GM19328 (cell line): ENCODE measurements at regions not wholly inside any gene's neighbourhood (a gene's known extent, or its start where the extent isn't known, plus 50 kb on each side); places are given as distances from the start of the nearest gene placed in this dataset.
"Not testable (repeated sequence)": the region's sequence is repeated elsewhere in the genome, so short reads cannot be mapped to it uniquely, and the experiment has no call there.

Experiments
- ATAC-seq: cut with Tn5 transposase; IDR thresholded peaks from one replicate; pipeline ENCODE4 v1.9.1; 2021; ENCODE audit warnings: mild to moderate bottlenecking, moderate library complexity; ENCODE audit not compliant: unreplicated experiment

- not testable (repeated sequence) for ATAC-seq
These were observed 75.6 kb downstream of the MRPL39 start for GRCh38 chr21:25531538-25532250.

- ATAC-seq, result no peak
These were observed 78.8 kb downstream of the MRPL39 start for GRCh38 chr21:25528515-25528914.

DNA sequence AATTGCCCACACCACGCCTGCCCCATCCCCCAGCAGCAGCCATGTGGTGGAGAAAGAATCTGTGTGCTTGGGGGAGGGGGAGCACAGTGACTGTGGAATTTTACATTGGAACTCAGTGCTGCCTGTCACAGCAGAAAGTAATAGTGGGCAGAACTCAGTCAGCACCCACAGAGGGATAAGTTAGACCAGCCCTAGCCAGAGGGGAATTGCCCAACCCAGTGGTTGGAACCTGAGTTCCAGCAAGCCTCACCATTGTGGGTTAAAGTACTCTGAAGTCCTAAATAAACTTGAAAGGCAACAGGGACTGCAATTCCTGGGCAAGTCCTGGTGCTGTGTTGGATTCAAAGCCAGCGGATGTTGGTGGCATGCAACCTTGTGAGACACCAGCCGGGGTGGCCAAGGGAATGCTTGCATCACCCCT, 88.8 kb downstream of the MRPL39 start:
- no peak for ATAC-seq

DNA sequence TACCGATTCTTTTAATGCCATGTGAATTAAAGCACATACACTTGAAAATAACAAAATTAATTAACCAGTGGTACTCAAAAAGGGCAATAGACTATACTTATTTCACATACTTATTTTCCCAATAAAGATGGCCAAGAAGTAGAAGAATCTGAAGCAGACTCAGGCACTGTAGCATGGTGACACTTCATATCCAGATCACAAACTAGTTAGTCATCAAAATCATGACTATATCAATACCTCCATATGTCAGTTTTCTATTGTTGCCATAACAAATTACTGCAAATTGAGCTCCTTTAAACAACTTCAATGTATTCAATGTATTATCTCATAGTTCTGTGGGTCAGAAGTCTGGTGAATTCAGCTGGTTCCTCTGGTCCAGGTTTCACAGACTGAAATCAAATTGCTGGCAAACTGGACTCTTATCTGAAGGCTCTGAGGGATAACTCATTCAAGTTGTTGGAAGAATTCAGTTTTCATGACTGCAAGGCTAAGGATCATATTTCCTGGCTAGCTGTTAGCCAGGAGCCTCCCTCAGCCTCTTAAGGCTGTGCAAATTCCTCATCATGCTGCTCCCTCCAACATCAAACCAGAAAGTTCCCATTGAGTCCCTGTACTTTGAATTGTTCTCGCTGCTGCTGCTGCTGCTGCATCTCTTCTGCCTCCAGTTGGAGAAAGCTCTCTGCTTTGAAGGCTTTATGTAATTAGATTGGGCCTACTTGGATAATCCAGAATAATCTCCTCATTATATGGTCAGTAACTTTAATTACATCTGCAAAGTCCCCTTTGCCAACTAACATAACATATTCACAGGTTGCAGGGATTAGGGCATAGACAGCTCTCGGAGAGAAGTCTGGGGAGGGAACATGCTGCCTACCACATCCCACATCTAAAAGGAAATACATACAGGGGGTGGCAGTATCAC, 91.5 kb downstream of the MRPL39 start:
- no peak for ATAC-seq

- ATAC-seq, result no peak
These were observed 93.5 kb downstream of the MRPL39 start for GRCh38 chr21:25513810-25514209.

DNA sequence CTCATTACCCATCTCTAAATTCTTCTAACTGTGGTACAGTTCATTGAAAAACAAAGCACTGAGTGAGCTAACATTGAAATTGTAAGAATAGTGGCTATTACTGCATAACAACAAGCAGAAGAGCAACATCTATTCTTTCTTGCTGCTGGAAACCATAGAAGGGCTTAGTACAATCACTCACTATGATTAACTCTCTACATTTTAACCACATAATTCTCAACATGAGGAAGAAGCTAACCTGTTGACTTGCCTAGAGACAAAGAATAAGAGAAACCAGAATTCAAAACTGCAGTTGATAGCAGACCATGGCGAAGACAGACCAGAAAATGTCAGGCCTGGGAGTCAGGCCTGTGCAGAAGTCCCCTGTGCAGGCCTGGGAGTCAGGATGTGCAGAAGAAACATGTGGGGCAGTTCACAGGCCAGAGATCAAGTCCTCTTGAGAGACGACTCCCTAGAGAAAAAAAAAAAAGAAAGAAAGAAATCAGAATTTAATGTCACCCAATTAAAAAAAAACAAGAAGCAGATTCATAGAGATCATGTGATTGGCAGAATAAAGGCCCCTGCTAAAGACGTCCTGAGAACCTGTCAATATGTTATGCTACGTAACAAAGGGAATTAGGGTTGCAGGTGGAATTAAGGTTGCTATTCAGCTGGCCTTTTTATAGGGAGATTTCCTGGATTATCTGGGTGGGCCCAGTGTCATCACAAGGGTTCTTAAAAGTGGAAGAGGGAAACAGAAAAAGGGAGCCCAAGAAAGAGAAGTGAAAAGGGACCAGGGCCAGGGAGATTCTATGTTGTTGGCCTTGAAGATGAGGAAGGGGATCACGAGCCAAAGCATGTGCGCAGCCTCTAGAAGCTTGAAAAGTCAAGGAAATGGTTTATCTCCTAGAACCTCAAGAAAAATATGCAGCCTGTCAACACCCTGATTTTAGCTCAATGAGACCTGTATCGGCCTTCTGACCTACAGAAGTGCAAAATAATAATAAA, 94.9 kb downstream of the MRPL39 start:
- no peak for ATAC-seq

DNA sequence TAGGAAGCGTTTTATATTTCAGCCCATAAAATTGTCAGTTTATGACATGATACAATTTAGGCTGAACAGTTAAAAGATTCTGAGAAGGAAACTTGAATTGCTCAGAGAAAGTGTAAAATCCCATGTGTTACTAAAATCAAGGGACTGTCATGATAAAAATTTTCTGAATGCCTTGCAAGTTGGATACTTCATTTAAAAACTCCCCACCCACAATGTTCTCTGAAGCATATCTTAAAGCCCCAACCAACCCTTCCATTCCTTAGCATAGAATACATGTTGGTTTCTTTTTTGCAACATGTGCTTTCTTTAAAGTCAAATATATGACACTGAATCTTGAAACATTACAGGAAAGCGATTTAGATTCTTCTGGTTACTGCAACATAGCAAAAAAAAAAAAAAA, 97.4 kb downstream of the MRPL39 start:
- ATAC-seq, result peak; percentile 49

GRCh38 chr21:25508364-25508763, 98.9 kb downstream of the MRPL39 start:
- no peak for ATAC-seq

DNA sequence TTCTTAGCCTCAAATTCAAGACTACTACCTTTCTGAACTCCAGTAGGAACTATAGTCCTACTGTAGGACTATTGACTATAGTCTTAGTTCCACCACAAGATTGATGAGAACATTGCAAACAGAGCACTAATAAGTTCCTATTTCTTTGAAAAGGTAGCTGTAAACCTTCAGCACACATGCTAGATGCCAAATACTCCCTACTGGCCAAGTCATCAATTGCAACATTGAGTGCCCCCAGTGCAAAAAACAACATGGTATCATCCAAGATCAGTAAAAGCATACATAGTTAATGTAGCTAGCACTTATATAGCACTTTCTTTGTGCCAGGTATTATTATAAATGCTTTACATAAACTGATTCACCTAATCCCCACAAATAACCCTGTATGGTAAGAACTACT, 99.8 kb downstream of the MRPL39 start:
- ATAC-seq, result peak; percentile 52

- no peak for ATAC-seq
These were observed 100.4 kb downstream of the MRPL39 start for GRCh38 chr21:25506887-25507286.

DNA sequence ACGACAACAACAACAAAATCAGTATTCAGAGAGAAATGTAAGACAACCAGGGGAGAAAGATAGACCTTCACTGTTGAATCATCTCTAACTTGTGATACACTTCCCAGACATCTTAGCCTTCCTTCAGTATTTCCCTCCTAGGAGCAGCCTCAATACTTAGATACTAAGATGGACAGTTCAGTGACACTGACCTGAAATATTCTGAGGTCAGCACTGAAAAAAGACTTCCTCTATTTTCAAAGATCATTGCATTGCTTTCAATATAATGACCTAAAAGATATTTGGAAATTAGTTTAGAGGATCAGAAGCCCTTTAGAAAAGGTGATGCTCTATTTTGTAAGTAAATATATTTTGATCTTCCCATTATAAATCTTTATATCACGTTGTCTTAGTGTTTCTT, 101.0 kb downstream of the MRPL39 start:
- ATAC-seq, result no peak

DNA sequence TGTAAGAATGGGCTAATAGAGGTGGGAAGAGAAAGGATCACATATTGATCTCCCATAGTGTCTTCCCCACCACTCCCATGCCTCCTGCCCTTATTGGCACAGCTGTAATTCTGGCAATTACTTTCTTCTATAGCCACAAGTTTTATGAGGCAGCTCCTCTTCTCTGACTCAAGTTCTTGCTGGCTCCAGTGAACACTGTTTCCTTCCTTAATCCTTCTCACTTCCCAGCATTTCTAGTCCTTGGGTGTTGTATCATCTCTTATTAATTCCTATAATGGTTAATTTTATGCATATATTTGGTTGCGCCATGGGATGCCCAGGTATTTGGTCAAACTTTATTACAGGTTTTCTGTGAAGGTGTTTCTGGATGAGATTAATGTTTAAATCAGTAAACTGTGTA, 103.3 kb downstream of the MRPL39 start:
- ATAC-seq, result no peak

DNA sequence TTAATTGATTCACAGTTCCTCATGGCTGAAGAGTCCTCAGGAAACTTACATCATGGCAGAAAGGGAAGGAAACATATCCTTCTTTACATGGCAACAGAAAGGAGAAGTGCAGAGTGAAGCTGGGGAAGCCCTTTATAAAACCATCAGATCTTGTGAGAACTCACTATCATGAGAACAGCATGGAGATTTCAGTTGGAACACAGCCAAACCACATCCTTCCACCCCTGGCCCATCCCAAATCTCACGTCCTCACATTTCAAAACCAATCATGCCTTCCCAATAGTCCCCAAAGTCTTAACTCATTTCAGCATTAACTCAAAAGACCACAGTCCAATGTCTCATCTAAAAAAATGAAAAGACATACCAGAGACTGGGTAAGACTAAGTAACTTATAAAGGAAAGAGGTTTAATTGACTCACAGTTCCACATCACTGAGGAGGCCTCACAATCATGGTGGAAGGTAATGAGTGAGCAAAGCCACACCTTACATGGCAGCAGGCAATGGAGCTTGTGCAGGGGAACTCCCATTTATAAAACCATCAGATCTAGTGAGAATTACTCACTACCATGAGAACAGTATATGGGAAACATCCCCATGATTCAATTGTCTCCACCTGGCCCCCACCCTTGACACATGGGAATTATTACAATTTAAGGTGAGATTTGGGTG, 105.2 kb downstream of the MRPL39 start:
- no peak for ATAC-seq

GRCh38 chr21:25501462-25501861, 105.8 kb downstream of the MRPL39 start:
- no peak for ATAC-seq

DNA sequence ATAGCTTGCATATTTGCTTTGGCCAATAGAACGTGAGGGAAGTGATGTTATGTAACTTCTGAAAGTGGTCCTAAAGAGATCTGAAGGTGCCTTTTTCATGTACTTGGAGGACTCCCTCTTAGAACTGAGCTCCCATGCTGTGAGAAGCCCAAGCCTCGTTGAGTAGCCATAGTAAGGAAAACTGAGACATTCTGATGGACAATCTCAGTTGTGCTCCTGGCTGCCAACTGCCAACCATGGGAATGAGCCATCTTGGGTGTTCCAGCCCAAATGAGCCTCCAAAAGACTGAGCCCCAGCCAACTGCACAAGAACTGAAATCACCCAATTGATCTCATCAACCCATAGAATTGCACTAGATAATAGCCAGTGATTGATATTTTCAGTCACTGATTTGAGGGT, 106.7 kb downstream of the MRPL39 start:
- ATAC-seq, result no peak

- ATAC-seq, result no peak
These were observed 110.3 kb downstream of the MRPL39 start for GRCh38 chr21:25496825-25497482.

- no peak for ATAC-seq
These were observed 112.5 kb downstream of the MRPL39 start for GRCh38 chr21:25494804-25495203.

- no peak for ATAC-seq
These were observed 113.6 kb downstream of the MRPL39 start for GRCh38 chr21:25493722-25494121.

DNA sequence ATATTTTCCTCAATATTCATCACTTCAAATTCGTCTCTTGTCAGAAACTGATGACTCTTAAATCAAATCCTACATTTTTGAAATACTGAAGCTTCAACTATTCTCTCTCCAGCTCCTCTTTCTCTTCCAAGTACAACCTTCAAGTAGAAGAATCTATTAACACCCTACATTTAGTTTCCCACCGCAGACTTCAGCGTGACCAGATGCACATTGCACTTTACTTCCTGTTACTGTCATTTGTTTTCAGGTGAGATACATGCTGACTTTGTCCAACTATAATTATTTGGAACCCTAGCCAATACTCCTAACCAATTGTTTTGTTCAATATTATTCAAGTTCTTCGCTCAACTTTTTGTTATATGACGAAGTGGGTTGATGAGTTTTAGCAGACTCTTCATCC, 116.0 kb downstream of the MRPL39 start:
- ATAC-seq, result peak; percentile 38

DNA sequence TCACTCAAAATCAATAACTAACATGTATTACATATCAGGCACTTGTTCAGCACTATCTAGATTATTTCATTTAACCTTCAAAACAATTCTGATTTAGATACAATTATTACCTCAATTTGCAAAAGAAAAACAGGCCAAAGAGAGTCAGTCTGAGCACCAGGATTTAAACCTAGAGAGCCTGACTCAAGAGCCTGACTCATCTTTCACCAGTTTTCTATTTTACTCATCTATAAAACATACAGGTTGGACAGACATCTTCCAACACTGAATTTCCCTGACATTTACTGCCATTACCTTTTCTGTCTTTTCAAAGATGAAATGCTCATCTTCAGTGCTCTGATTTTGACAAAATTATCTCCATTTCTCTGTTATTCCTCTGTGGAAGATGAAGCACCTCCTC, 116.5 kb downstream of the MRPL39 start:
- no peak for ATAC-seq
